ENCODE measurements at regions not wholly inside any gene's neighbourhood (a gene's known extent, or its start where the extent isn't known, plus 50 kb on each side); places are given as distances from the start of the nearest gene placed in this dataset.

GRCh38 chr15:100786901-100787566 is 92.6 kb upstream of the ALDH1A3 start:
- TF ChIP-seq REST (IDR thresholded peaks at IDR 0.05; ENCODE audit: low read depth, low read length) (no peak), GABPA (IDR thresholded peaks at IDR 0.05; ENCODE audit: low read depth) (no peak), SMC3 (IDR thresholded peaks at IDR 0.05; ENCODE audit: low read depth, low read length) (no peak), EP300 (IDR thresholded peaks at IDR 0.05; ENCODE audit: borderline replicate concordance in 1 of 2, low read depth in 1 of 2, low read length in 1 of 2) (no peak), NRF1 (IDR thresholded peaks at IDR 0.05; ENCODE audit: low read depth, low read length) (no peak), CTCF (IDR thresholded peaks at IDR 0.05) (no peak), RAD21 (IDR thresholded peaks at IDR 0.05; ENCODE audit: low read length) (no peak), EZH2phosphoT487 (IDR thresholded peaks at IDR 0.05; ENCODE audit: borderline replicate concordance, low read depth) (no peak), RFX5 (IDR thresholded peaks at IDR 0.05; ENCODE audit: low read length) (no peak)
- TF ChIP-seq, protein P1, sequence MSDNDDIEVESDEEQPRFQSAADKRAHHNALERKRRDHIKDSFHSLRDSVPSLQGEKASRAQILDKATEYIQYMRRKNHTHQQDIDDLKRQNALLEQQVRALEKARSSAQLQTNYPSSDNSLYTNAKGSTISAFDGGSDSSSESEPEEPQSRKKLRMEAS (IDR thresholded peaks at IDR 0.05; ENCODE audit: low read depth): no peak
